Sigmoid colon (tissue), 4 donors: ENCODE measurements at regions not wholly inside any gene's neighbourhood (a gene's known extent, or its start where the extent isn't known, plus 50 kb on each side); places are given as distances from the start of the nearest gene placed in this dataset.

Source experiments
- CTCF ChIP-seq, 4 experiments: fragments of 450-650 bp in 3 of 4; fragments of 200-600 bp in 1 of 4; IDR thresholded peaks; one replicate each; pipeline ENCODE4 v1.5.1; 2016 to 2019; ENCODE audit warnings: antibody characterized with exemption in 4 of 4, mild to moderate bottlenecking in 3 of 4, moderate library complexity in 2 of 4
- EP300 ChIP-seq, 4 donors: sonication (generic); formaldehyde crosslinking; IDR thresholded peaks; one replicate each; pipeline ENCODE4 v1.6.1; 2017; ENCODE audit warnings: antibody characterized with exemption in 4 of 4
- POLR2A ChIP-seq, 2 donors: fragments of 450-650 bp; IDR thresholded peaks; one replicate each; pipeline ENCODE4 v1.6.1; 2016; ENCODE audit warnings: antibody characterized with exemption in 2 of 2, mild to moderate bottlenecking in 2 of 2, moderate library complexity in 2 of 2
- POLR2AphosphoS5 ChIP-seq, 4 donors: sonication (generic); formaldehyde crosslinking; IDR thresholded peaks; one replicate each; pipeline ENCODE4 v1.6.1; 2017; ENCODE audit warnings: antibody characterized with exemption in 4 of 4

- TF ChIP-seq CTCF (IDR thresholded peaks at IDR 0.05) (no peak), POLR2A (IDR thresholded peaks at IDR 0.05) (no peak), POLR2AphosphoS5 (IDR thresholded peaks at IDR 0.05) (no peak), EP300 (IDR thresholded peaks at IDR 0.05) (no peak)
Observed at GRCh38 chr3:127093312-127093711, 99.6 kb upstream of the PRR23E start.
